ENCODE measurements at regions not wholly inside any gene's neighbourhood (a gene's known extent, or its start where the extent isn't known, plus 50 kb on each side); places are given as distances from the start of the nearest gene placed in this dataset.

DNA sequence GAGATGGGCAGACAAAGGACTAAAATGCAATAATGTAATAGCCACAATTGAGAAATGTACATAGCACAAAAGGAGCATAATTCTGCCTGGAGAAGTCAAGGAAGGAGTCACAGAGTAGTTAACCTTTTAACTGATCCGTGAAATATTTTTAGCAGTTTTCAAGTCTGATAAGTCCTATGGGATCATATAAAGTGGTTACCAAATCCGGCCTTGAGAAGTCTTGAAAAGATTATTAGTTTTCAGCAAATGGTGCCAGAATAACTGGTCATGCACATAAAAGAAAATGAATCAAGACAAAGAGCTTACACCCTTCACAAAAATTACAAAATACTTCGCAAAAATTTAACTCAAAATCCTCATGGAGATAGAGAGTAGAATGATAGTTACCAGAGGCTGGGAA lies 788.7 kb upstream of the AMOT start:
- Histone ChIP-seq H2BK15ac (ENCODE audit: low read length) (no peak overlapping the region), H3K23ac (ENCODE audit: insufficient read length) (no peak overlapping the region), H3K4me2 (ENCODE audit: insufficient read depth in 1 of 2, low read depth in 2 of 2, low read length in 2 of 2) (no peak overlapping the region), H3K27ac (ENCODE audit: low read depth, low read length) (no peak overlapping the region), H2AFZ (ENCODE audit: low read length) (no peak overlapping the region), H4K91ac (replicated peaks; ENCODE audit: insufficient read length, low read length) (no peak overlapping the region), H2AK5ac (ENCODE audit: low read depth, low read length) (no peak overlapping the region), H3K9ac (replicated peaks in 1 of 4; ENCODE audit: extremely low read depth in 1 of 4, low read depth in 3 of 4, low read length in 3 of 4) (no peak overlapping the region), H2BK120ac (replicated peaks; ENCODE audit: low read depth, low read length) (no peak overlapping the region), H3K56ac (replicated peaks; ENCODE audit: insufficient read length, low read depth, low read length) (no peak overlapping the region), H3K36me3 (ENCODE audit: control insufficient read depth in 2 of 4, insufficient read depth in 4 of 4, low read length in 3 of 4) (no peaks in the 10 kb centered on the region), H3K18ac (ENCODE audit: extremely low read depth, low read length) (no peak overlapping the region), H3K4me1 (replicated peaks in 1 of 4; ENCODE audit: control insufficient read depth in 3 of 4, insufficient read depth in 4 of 4, low read length in 3 of 4) (no peaks in the 10 kb centered on the region), H4K5ac (ENCODE audit: insufficient read length, low read depth, low read length) (no peak overlapping the region), H2BK20ac (ENCODE audit: low read length) (no peak overlapping the region), H3K23me2 (ENCODE audit: low read depth, low read length) (no peaks in the 10 kb centered on the region), H3K4me3 (ENCODE audit: extremely low read depth in 1 of 4, insufficient read depth in 2 of 4, low read depth in 3 of 4, low read length in 4 of 4) (no peak overlapping the region), H4K20me1 (replicated peaks in 1 of 2; ENCODE audit: control insufficient read depth in 1 of 2, insufficient read depth in 2 of 2, low read length in 2 of 2) (no peaks in the 10 kb centered on the region), H3K14ac (ENCODE audit: insufficient read length) (no peak overlapping the region), H3K79me2 (ENCODE audit: control insufficient read depth in 1 of 2, insufficient read depth in 2 of 2, low read length in 2 of 2) (no peaks in the 10 kb centered on the region), H3K27me3 (replicated peaks in 1 of 4; ENCODE audit: control insufficient read depth in 3 of 4, extremely low read depth in 1 of 4, insufficient read depth in 3 of 4, low read length in 3 of 4) (no peaks in the 10 kb centered on the region), H2BK12ac (ENCODE audit: low read depth, low read length) (no peak overlapping the region), H3K9me3 (ENCODE audit: insufficient read depth in 2 of 2, low read depth in 1 of 2, low read length in 1 of 2) (no peaks in the 10 kb centered on the region), H4K8ac (ENCODE audit: extremely low read depth, insufficient read depth, low read length) (no peak overlapping the region), H3K4ac (replicated peaks; ENCODE audit: insufficient read length, low read depth, low read length) (no peak overlapping the region), H2BK5ac (ENCODE audit: low read depth, low read length) (no peak overlapping the region), H3K79me1 (ENCODE audit: low read depth, low read length) (no peaks in the 10 kb centered on the region)
- TF ChIP-seq KDM4A (IDR thresholded peaks at IDR 0.05; ENCODE audit: low read depth, low read length, severe bottlenecking): no peak
- TF ChIP-seq, protein P1, sequence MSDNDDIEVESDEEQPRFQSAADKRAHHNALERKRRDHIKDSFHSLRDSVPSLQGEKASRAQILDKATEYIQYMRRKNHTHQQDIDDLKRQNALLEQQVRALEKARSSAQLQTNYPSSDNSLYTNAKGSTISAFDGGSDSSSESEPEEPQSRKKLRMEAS (IDR thresholded peaks at IDR 0.05): no peak
- no peak for TF ChIP-seq NANOG (IDR thresholded peaks at IDR 0.05; ENCODE audit: insufficient read depth, low read depth, low read length, poor library complexity, severe bottlenecking)
- TF ChIP-seq CHD2 (IDR thresholded peaks at IDR 0.05; ENCODE audit: low read length): no peak
- TF ChIP-seq SP2 (IDR thresholded peaks at IDR 0.05; ENCODE audit: low read length): no peak
- no peak for TF ChIP-seq HDAC6 (IDR thresholded peaks at IDR 0.05; ENCODE audit: low read depth, low read length)
- no peak for TF ChIP-seq YY1 (IDR thresholded peaks at IDR 0.05; ENCODE audit: low read depth, low read length)
- TF ChIP-seq TAF1 (IDR thresholded peaks at IDR 0.05; ENCODE audit: low read depth, low read length): no peak
- TF ChIP-seq, protein P2, sequence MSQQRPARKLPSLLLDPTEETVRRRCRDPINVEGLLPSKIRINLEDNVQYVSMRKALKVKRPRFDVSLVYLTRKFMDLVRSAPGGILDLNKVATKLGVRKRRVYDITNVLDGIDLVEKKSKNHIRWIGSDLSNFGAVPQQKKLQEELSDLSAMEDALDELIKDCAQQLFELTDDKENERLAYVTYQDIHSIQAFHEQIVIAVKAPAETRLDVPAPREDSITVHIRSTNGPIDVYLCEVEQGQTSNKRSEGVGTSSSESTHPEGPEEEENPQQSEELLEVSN (IDR thresholded peaks at IDR 0.05): no peak
- no peak for TF ChIP-seq EZH2 (IDR thresholded peaks at IDR 0.05; ENCODE audit: low read depth, low read length, severe bottlenecking)
- TF ChIP-seq SRF (IDR thresholded peaks at IDR 0.05; ENCODE audit: low read depth, low read length): no peak
- 97% methylated on average over 3 of the region's 3 CpGs; no CpG with 5 or more reads in 1 of the 2 experiments for WGBS, 2 experiments (ENCODE audit: extremely low coverage in 1 of 2, insufficient coverage in 1 of 2, insufficient read length in 1 of 2, insufficient replicate concordance in 2 of 2, low coverage in 1 of 2, low lambda C conversion rate in 2 of 2, missing lambda C conversion rate in 1 of 2)
- CTCF ChIA-PET (ENCODE audit: partially characterized antibody): no interaction called here
- FAIRE-seq (no peak), DNase-seq (ENCODE audit: low read depth in 1 of 2, low spot score in 2 of 2) (no peak)
- POLR2A ChIA-PET (ENCODE audit: partially characterized antibody): no interaction called here
